ENCODE measurements at regions not wholly inside any gene's neighbourhood (a gene's known extent, or its start where the extent isn't known, plus 50 kb on each side); places are given as distances from the start of the nearest gene placed in this dataset.

DNA sequence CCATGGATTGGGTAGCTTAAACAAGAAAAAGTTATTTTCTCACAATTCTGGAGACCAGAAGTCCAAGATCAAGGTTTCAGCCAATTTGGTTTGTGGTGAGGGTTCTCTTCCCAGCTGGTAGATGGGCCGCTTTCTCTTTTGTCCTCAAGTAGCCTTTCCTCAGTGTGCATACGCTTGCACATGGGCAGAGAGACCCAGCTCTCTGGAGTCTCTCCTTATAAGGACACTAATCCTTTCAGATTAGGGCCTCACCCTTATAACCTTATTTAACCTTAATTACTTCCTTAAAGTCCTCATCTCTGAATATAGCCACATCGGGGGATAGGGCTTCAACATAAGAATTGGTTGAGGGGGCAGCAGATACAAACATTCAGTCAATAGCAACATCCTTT lies 68.4 kb upstream of the NLK start:
- 92% methylated on average over 3 of the region's 3 CpGs for WGBS
- Histone ChIP-seq H3K36me3 (ENCODE audit: insufficient read depth, low read length) (no peaks in the 10 kb centered on the region), H3K27ac (ENCODE audit: low read depth, low read length) (no peak overlapping the region), H3K27me3 (ENCODE audit: insufficient read depth, low read length) (no peaks in the 10 kb centered on the region), H3K9ac (ENCODE audit: low read depth, low read length) (no peak overlapping the region), H3K4me1 (ENCODE audit: insufficient read depth, low read length) (no peaks in the 10 kb centered on the region), H3K9me3 (ENCODE audit: insufficient read depth, low read depth, low read length) (no peaks in the 10 kb centered on the region), H3K4me3 (ENCODE audit: low read length) (no peak overlapping the region)

DNA sequence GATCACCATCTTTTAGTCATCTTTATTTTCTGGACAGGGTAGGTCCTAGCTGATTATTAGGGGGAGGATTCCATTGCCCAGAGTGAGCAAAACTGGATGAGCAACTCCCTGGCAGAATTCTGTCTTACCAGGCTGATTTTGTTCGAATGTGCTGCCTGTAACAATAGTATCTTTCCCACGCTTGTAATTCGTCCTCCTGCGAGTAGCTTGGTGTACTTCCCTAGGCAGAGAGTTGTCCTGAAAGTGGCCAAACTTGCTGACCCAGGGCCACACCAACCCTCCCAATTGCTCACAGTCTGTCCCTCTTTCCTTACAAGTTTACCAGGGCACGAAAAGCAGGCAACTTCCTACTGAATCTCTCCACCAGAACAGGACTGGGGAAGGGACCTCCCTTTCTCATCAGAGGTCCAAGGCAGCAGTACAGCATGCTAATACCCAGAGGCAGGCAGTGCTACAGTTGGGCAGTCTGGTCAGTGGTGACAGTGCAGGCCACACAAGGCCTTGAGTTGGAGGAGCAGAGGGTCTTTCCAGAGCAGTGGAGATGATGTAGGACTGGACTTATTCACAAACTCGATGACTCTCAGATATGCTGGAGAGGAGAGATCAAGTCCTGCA lies 67.8 kb upstream of the NLK start:
- Histone ChIP-seq H3K9me3 (ENCODE audit: insufficient read depth, low read depth, low read length) (no peaks in the 10 kb centered on the region), H3K9ac (ENCODE audit: low read depth, low read length) (no peak overlapping the region), H3K4me1 (ENCODE audit: insufficient read depth, low read length) (no peaks in the 10 kb centered on the region), H3K36me3 (ENCODE audit: insufficient read depth, low read length) (no peaks in the 10 kb centered on the region), H3K27ac (ENCODE audit: low read depth, low read length) (no peak overlapping the region), H3K27me3 (ENCODE audit: insufficient read depth, low read length) (no peaks in the 10 kb centered on the region), H3K4me3 (ENCODE audit: low read length) (no peak overlapping the region)
- 89% methylated on average over 6 of the region's 6 CpGs for WGBS

DNA sequence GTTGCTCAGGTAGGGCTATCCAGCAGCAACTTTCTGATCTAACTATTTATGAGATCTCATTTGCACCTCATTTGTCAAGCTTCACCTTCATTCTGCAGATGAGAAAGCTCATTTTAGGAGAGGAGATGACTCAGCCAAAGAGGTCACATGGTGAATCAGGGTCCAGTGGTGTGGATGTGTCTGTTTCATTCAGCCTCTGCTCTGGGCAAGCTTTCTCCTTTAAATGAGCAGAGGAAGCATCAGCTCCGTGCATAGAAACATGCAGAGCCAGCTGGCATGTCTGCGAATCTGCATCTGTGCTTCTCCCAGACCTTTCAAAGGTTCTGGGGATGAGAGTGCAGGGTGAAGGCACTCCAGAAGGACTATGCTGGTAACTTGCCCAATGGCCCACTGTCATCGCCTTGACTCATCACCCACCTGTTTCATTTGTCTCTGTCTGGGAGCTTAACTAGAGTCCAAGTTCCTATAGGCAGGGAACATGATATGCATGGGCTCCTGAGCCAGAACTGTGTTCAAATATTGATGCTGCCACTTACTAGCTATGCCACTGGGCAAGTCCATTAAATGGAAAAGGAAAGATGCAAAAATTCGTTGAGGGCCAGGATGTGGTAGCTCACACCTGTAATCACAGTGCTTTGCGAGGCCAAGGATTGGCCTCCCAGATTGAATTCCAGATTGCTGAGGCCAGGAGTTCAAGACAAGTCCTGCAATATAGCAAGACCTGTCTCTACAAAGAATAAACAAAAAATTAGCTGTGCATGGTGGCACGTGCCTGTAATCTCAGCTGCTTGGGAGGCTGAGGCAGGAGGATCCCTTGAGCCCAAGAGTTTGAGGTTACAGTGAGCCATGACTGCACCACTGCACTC lies 67.1 kb upstream of the NLK start:
- no peak overlapping the region for H3K4me3 ChIP-seq (ENCODE audit: low read length)
- no peaks in the 10 kb centered on the region for H3K4me1 ChIP-seq (ENCODE audit: insufficient read depth, low read length)
- H3K9ac ChIP-seq (ENCODE audit: low read depth, low read length) = no peak overlapping the region
- H3K9me3 ChIP-seq (ENCODE audit: insufficient read depth, low read depth, low read length) = no peaks in the 10 kb centered on the region
- H3K36me3 ChIP-seq (ENCODE audit: insufficient read depth, low read length) = no peaks in the 10 kb centered on the region
- H3K27ac ChIP-seq (ENCODE audit: low read depth, low read length) = no peak overlapping the region
- whole genome bisulfite sequencing = 89% methylated on average over 6 of the region's 6 CpGs
- H3K27me3 ChIP-seq (ENCODE audit: insufficient read depth, low read length) = no peaks in the 10 kb centered on the region

DNA sequence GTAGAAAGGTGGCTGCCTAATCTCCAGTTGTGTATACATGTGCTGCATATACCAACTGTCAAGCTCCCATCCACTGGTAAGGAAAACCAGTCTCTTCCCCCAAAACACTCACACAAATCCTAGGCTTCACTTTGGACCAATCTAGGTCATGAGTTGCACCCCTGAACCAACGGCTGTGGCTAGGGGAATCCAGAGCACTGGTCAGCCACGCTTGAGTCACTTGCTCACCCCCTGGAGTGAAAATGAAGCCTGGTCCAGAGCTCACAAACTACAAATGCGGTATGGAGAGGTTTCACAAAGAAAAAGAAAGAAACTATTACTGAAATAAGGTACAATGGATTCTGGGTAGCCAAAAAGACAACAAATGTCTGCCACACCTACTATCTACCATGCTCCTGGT lies 66.1 kb upstream of the NLK start:
- no peaks in the 10 kb centered on the region for H3K4me1 ChIP-seq (ENCODE audit: insufficient read depth, low read length)
- no peak overlapping the region for H3K27ac ChIP-seq (ENCODE audit: low read depth, low read length)
- 86% methylated on average over 2 of the region's 3 CpGs for WGBS
- no peaks in the 10 kb centered on the region for H3K36me3 ChIP-seq (ENCODE audit: insufficient read depth, low read length)
- H3K9me3 ChIP-seq (ENCODE audit: insufficient read depth, low read depth, low read length) = no peaks in the 10 kb centered on the region
- H3K9ac ChIP-seq (ENCODE audit: low read depth, low read length) = no peak overlapping the region
- no peak overlapping the region for H3K4me3 ChIP-seq (ENCODE audit: low read length)
- H3K27me3 ChIP-seq (ENCODE audit: insufficient read depth, low read length) = no peaks in the 10 kb centered on the region

DNA sequence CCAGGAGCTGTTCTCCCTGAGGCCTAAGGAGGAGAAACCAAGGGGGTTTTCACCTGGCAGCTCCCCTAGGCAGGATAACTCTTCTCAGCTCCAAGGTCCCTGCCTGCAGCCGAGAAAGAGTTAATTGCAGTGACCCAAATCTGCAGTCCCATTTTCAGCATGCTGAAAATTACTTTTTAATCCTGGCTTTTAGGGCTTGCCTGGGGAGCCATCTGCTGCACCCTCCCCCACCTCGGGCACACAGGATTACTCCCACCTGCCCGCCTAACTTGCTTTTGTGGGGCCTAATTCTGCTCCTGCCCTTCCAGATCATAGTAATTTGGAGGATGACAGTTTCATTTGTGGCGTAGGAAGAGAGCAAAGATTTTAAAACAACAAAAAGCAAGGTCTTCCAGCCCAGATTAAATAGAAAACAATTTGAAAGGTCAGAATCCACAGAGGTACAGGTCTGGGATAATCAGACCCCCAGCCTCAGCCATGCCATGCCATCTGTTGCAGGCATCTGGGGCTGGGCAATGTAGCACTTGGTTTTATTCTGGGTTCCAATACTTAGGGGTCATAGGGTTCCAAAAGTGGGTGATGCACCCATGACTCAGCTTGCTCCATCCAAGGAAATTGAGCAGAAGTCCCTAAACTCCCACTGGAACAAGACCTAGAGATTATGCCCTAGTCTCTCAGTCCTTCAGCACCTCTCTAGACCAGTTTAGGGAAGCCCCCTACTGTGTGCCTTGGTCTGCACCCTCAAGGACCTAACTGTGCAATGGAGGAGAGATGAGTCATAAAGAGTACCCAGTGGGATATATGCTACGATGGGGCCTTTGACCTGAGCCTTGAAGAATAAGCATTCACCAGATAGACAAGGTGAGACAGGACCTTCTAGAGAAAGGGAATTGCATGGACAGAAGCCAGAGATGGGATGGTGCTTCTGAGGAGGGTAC lies 64.5 kb upstream of the NLK start:
- no peak overlapping the region for H3K27ac ChIP-seq (ENCODE audit: low read depth, low read length)
- no peaks in the 10 kb centered on the region for H3K36me3 ChIP-seq (ENCODE audit: insufficient read depth, low read length)
- no peaks in the 10 kb centered on the region for H3K9me3 ChIP-seq (ENCODE audit: insufficient read depth, low read depth, low read length)
- no peaks in the 10 kb centered on the region for H3K27me3 ChIP-seq (ENCODE audit: insufficient read depth, low read length)
- no peak overlapping the region for H3K4me3 ChIP-seq (ENCODE audit: low read length)
- 90% methylated on average over 5 of the region's 5 CpGs for WGBS
- H3K9ac ChIP-seq (ENCODE audit: low read depth, low read length) = no peak overlapping the region
- H3K4me1 ChIP-seq (ENCODE audit: insufficient read depth, low read length) = no peaks in the 10 kb centered on the region

DNA sequence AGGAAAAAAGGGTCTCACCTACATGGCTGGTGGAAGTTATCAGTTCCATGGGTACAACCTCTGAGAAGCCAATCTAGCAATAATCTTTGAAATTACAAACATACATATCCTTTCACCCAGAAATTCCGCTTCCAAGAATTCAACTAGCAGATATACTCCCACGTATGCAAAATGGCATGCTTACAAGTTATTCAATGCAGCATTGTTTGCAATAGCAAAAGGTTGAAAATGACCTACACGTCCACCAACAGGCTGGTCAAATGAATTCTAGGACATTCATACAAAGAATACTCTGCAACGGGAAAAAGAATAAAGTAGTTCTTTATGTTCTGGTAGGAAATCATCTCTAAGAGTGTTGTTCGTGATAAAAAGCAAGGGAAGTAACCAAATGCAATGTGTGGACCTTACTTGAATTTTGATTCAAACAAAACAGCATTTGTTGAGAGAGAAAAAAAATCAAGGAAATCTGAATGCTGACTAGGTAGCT lies 63.7 kb upstream of the NLK start:
- Histone ChIP-seq H3K27me3 (ENCODE audit: insufficient read depth, low read length) (no peaks in the 10 kb centered on the region), H3K36me3 (ENCODE audit: insufficient read depth, low read length) (no peaks in the 10 kb centered on the region), H3K9ac (ENCODE audit: low read depth, low read length) (no peak overlapping the region), H3K9me3 (ENCODE audit: insufficient read depth, low read depth, low read length) (no peaks in the 10 kb centered on the region), H3K4me3 (ENCODE audit: low read length) (no peak overlapping the region), H3K27ac (ENCODE audit: low read depth, low read length) (no peak overlapping the region), H3K4me1 (ENCODE audit: insufficient read depth, low read length) (no peaks in the 10 kb centered on the region)
- WGBS = 75% methylated on average over 5 of the region's 5 CpGs

DNA sequence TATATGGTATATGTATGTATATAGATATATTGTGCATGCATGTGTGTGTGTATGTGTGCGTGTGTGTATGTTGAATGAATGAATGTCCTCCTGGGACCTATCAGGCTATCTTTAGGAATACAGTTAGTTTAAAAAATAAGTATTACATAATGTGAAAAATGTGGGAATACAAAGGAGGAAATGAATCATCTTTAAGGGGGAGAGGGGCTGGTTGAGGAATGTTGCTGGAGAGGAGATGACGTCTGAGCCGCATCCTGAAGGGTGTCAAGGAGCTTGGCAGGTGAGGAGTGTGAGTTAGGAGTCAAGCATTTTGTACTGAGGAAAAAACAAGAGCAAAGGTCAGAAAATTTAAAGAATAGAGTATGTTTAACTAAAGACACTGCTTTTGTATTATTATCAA lies 62.4 kb upstream of the NLK start:
- H3K9ac ChIP-seq (ENCODE audit: low read depth, low read length) = no peak overlapping the region
- H3K27me3 ChIP-seq (ENCODE audit: insufficient read depth, low read length) = no peaks in the 10 kb centered on the region
- H3K9me3 ChIP-seq (ENCODE audit: insufficient read depth, low read depth, low read length) = no peaks in the 10 kb centered on the region
- no peaks in the 10 kb centered on the region for H3K4me1 ChIP-seq (ENCODE audit: insufficient read depth, low read length)
- H3K4me3 ChIP-seq (ENCODE audit: low read length) = no peak overlapping the region
- 82% methylated on average over 3 of the region's 3 CpGs for WGBS
- H3K27ac ChIP-seq (ENCODE audit: low read depth, low read length) = no peak overlapping the region
- H3K36me3 ChIP-seq (ENCODE audit: insufficient read depth, low read length) = no peaks in the 10 kb centered on the region

DNA sequence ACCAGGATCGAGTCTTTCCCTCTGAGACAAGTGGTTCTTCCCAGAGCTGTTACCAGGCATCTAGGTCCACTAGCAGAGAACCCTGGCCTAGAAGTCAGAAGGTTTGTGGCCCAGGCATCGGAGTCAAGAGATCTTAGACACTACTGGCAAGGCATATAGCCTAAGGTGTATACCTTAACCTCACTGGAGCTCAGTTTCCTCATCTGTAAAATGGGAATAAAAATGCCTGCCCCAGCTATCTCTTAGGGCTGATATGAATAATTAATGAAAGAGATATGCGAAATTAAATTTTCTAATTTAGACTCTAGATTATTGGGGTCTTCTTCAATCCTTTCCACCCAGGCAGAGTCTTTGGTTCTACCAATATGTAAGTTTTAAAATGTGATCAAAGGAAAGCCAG lies 60.5 kb upstream of the NLK start:
- H3K27me3 ChIP-seq (ENCODE audit: insufficient read depth, low read length) = no peaks in the 10 kb centered on the region
- H3K9me3 ChIP-seq (ENCODE audit: insufficient read depth, low read depth, low read length) = no peaks in the 10 kb centered on the region
- no peaks in the 10 kb centered on the region for H3K36me3 ChIP-seq (ENCODE audit: insufficient read depth, low read length)
- H3K27ac ChIP-seq (ENCODE audit: low read depth, low read length) = no peak overlapping the region
- no peaks in the 10 kb centered on the region for H3K4me1 ChIP-seq (ENCODE audit: insufficient read depth, low read length)
- no peak overlapping the region for H3K4me3 ChIP-seq (ENCODE audit: low read length)
- no peak overlapping the region for H3K9ac ChIP-seq (ENCODE audit: low read depth, low read length)
- 98% methylated on average over 3 of the region's 3 CpGs for WGBS

DNA sequence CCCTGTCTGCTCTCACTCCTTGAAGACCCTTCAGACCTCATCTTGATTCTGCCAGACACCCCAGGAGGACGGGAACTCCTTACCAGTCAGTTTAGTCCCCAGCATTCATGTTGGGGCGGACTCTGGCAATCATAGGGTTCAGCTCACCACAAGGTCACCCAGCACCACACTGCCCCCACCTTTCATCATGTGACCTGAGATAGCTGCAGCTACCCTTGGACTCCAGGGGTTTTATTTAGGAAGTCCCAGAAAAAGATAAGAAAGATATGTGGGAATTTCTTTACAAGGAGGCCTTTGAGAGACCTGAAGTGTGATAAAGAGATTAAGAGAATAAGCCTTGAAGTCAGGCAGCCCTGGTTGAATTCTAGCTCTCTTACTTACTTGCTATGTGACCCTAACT lies 59.8 kb upstream of the NLK start:
- H3K27ac ChIP-seq (ENCODE audit: low read depth, low read length) = no peak overlapping the region
- no peak overlapping the region for H3K4me3 ChIP-seq (ENCODE audit: low read length)
- H3K36me3 ChIP-seq (ENCODE audit: insufficient read depth, low read length) = no peaks in the 10 kb centered on the region
- 81% methylated on average over 2 of the region's 2 CpGs for WGBS
- no peaks in the 10 kb centered on the region for H3K4me1 ChIP-seq (ENCODE audit: insufficient read depth, low read length)
- H3K9me3 ChIP-seq (ENCODE audit: insufficient read depth, low read depth, low read length) = no peaks in the 10 kb centered on the region
- H3K27me3 ChIP-seq (ENCODE audit: insufficient read depth, low read length) = no peaks in the 10 kb centered on the region
- H3K9ac ChIP-seq (ENCODE audit: low read depth, low read length) = no peak overlapping the region

DNA sequence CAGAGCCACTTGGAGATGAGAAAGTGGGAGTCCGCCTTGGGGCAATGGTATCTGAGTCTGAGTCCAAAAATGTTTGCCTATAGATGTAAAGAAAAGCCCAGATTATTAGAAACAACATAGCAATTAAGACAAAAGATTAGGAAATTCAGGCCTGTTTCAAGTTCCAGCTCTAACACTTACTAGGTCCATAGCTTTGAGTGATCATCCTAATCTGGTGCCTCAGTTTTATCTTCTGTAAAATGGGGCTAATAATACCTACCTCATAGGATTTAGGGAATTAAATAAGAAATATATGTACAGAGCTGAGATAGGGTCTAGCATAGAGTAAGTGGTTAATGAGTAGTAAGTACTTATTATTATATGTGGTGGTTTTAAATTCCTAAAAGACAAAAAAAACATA lies 58.6 kb upstream of the NLK start:
- no peak overlapping the region for H3K9ac ChIP-seq (ENCODE audit: low read depth, low read length)
- H3K9me3 ChIP-seq (ENCODE audit: insufficient read depth, low read depth, low read length) = no peaks in the 10 kb centered on the region
- H3K27me3 ChIP-seq (ENCODE audit: insufficient read depth, low read length) = no peaks in the 10 kb centered on the region
- H3K4me3 ChIP-seq (ENCODE audit: low read length) = no peak overlapping the region
- no peak overlapping the region for H3K27ac ChIP-seq (ENCODE audit: low read depth, low read length)
- no peaks in the 10 kb centered on the region for H3K36me3 ChIP-seq (ENCODE audit: insufficient read depth, low read length)
- H3K4me1 ChIP-seq (ENCODE audit: insufficient read depth, low read length) = no peaks in the 10 kb centered on the region
- WGBS = no CpG with 5 or more reads among the region's 1 CpG

DNA sequence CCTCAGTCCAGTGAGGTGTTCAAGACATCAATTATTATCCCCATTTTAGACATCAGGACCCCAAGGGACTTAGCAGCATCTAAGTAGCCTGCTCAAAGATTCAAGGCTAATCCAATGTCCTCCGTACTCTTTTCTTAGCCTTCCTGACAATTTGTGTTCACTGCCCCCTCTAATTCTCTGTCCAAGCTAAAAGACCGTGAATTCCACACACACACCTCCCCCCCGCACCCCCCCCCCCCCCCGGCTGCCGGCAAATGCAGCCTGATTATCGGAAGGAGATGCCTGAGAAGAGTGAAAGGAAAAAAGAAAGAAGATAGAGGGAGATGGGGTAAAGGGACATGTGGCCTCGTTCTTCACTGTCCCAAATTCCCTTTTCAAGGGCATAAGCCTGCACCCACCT lies 58.1 kb upstream of the NLK start:
- 80% methylated on average over 4 of the region's 7 CpGs for WGBS

More for the DNA sequence above, 58.1 kb upstream of the NLK start:
- Histone ChIP-seq H3K4me3 (ENCODE audit: low read length) (no peak overlapping the region), H3K27ac (ENCODE audit: low read depth, low read length) (no peak overlapping the region), H3K27me3 (ENCODE audit: insufficient read depth, low read length) (no peaks in the 10 kb centered on the region), H3K4me1 (ENCODE audit: insufficient read depth, low read length) (no peaks in the 10 kb centered on the region), H3K9me3 (ENCODE audit: insufficient read depth, low read depth, low read length) (no peaks in the 10 kb centered on the region), H3K9ac (ENCODE audit: low read depth, low read length) (no peak overlapping the region), H3K36me3 (ENCODE audit: insufficient read depth, low read length) (no peaks in the 10 kb centered on the region)

Data from HUES64 (cell line).